GM12873 (cell line): ENCODE measurements at regions not wholly inside any gene's neighbourhood (a gene's known extent, or its start where the extent isn't known, plus 50 kb on each side); places are given as distances from the start of the nearest gene placed in this dataset.

Experiments
- CTCF ChIP-seq: IDR thresholded peaks from 2 replicates; pipeline ENCODE4 v1.5.1; 2012; ENCODE audit warnings: low read depth, mild to moderate bottlenecking, moderate library complexity, low read length, control low read depth; ENCODE audit not compliant: insufficient read depth; ENCODE audit errors: missing control alignments

DNA sequence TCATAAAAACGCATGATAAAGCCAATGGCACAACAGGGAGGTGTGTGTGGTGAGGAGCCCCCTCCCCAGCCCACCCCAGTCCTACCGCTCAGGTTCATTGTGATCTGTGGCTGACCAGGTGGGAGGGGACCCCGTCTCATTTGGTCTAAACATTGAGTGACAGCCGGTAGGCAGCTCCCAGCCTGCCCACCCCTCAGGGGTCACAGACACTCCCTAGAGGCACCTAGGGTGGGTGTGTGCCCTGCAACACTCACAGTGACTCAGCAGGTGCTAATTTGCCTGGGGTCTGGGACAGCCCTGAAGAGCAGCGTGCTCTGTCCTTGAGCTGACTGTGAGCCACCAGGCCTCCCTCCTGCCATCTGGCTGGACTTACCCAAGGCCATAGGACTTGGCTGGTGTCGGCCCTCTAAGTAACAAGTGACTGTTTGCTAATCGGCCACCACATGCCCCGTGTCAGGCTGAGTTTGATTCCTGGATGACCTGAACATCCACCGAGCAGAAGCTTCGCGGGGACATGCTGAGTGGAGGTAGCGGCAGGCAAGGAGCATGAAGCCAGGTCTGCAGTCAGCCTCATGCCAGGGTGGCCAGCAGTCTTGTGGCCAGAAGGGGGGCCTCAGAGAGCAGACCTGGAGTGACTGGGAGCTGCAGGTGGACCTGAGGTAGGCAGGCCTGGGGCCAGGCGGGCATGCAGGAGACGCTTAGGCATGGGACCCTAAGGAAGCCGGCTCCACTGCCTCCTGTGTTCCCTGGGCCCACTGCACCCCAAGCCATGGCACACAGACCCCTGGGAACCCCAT is 282.3 kb upstream of the SHH start:
- no peak for TF ChIP-seq CTCF

- no peak for TF ChIP-seq CTCF
Observed at GRCh38 chr7:156092307-156092706, 280.0 kb upstream of the SHH start.

DNA sequence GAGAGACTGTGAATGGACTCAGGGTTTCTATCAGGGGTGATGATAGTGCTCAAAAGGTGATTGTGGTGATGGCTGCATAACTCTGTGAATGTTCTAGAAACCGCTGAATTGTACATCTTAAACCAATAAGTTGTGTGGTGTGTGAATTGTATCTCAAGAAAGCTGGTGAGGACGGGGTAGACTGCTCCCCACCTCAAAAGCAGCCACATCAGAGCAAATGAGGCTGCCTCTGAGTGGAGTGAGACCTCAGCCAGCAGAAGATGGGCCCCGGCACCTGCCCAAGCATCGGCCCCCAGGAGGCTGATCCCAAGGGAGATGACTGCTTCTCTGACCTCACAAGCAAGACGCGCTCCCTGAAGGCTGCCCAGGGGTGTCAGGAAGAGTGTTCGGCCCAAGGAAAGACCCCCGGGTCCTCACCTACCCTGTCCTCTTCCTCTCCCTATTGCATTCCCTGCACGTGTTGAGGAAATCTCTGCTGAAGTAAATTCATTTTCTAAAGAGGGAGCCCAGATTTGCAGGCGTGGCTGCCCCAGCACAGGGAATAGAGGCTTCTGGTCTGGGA is 279.3 kb upstream of the SHH start:
- no peak for TF ChIP-seq CTCF

GRCh38 chr7:156090988-156091387 is 278.7 kb upstream of the SHH start:
- no peak for TF ChIP-seq CTCF

GRCh38 chr7:156089222-156089621 is 277.0 kb upstream of the SHH start:
- no peak for TF ChIP-seq CTCF

DNA sequence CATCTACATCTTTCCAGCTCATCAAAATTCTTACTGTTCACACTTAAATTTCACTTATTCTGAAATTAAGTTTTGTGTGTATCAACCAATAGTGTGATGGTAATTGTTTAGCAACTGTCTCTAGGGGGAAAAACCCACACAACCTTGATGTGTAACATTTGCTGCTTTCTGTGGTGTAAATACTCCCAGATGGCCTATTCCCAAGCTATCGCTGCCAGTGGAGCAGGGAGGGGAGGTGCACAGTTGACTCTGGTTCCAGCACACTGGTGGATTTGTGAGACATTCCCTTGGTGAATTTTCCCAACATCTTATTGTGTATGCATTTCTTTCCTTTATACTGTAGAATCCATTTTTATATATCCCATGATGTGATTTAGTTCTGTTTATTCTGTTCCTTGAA is 275.9 kb upstream of the SHH start:
- TF ChIP-seq CTCF, result no peak

GRCh38 chr7:156082048-156083040 is 270.1 kb upstream of the SHH start:
- no peak for TF ChIP-seq CTCF
